HG02943 (cell line): ENCODE measurements at regions not wholly inside any gene's neighbourhood (a gene's known extent, or its start where the extent isn't known, plus 50 kb on each side); places are given as distances from the start of the nearest gene placed in this dataset.

Experiments used
- ATAC-seq: cut with Tn5 transposase; IDR thresholded peaks from one replicate; pipeline ENCODE4 v1.9.1; 2021; ENCODE audit warnings: mild to moderate bottlenecking, low read depth, moderate library complexity; ENCODE audit not compliant: unreplicated experiment

- no peak for ATAC-seq
These were observed 240.4 kb upstream of the LYZL1 start for GRCh38 chr10:29048506-29048905.

- no peak for ATAC-seq
These were observed 238.8 kb upstream of the LYZL1 start for GRCh38 chr10:29050081-29050480.

GRCh38 chr10:29055101-29055500 lies 233.8 kb upstream of the LYZL1 start:
- ATAC-seq = no peak

GRCh38 chr10:29056729-29057128 lies 232.1 kb upstream of the LYZL1 start:
- no peak for ATAC-seq

- ATAC-seq = no peak
These were observed 231.0 kb upstream of the LYZL1 start for GRCh38 chr10:29057822-29058331.

GRCh38 chr10:29063806-29064644 lies 224.8 kb upstream of the LYZL1 start:
- ATAC-seq = no peak

GRCh38 chr10:29064680-29065079 lies 224.2 kb upstream of the LYZL1 start:
- ATAC-seq = no peak

GRCh38 chr10:29067161-29067560 lies 221.7 kb upstream of the LYZL1 start:
- no peak for ATAC-seq

GRCh38 chr10:29067628-29068027 lies 221.2 kb upstream of the LYZL1 start:
- ATAC-seq = no peak

GRCh38 chr10:29068302-29068701 lies 220.6 kb upstream of the LYZL1 start:
- no peak for ATAC-seq

- no peak for ATAC-seq
These were observed 219.9 kb upstream of the LYZL1 start for GRCh38 chr10:29068966-29069365.

GRCh38 chr10:29069941-29070340 lies 218.9 kb upstream of the LYZL1 start:
- no peak for ATAC-seq

GRCh38 chr10:29078919-29079318 lies 210.0 kb upstream of the LYZL1 start:
- ATAC-seq = no peak

- ATAC-seq = no peak
These were observed 207.6 kb upstream of the LYZL1 start for GRCh38 chr10:29081231-29081630.

GRCh38 chr10:29081951-29082685 lies 206.8 kb upstream of the LYZL1 start:
- ATAC-seq = no peak

- ATAC-seq = no peak
These were observed 205.8 kb upstream of the LYZL1 start for GRCh38 chr10:29083096-29083495.

GRCh38 chr10:29084681-29085307 lies 204.1 kb upstream of the LYZL1 start:
- no peak for ATAC-seq

GRCh38 chr10:29089091-29089490 lies 199.8 kb upstream of the LYZL1 start:
- ATAC-seq = no peak

GRCh38 chr10:29096303-29096824 lies 192.5 kb upstream of the LYZL1 start:
- no peak for ATAC-seq

- ATAC-seq = no peak
These were observed 190.4 kb upstream of the LYZL1 start for GRCh38 chr10:29098423-29098822.

GRCh38 chr10:29099001-29099400 lies 189.9 kb upstream of the LYZL1 start:
- ATAC-seq = no peak
